Bronchial epithelial cell (primary cell): ENCODE measurements at regions not wholly inside any gene's neighbourhood (a gene's known extent, or its start where the extent isn't known, plus 50 kb on each side); places are given as distances from the start of the nearest gene placed in this dataset.

Experiments used
- DNase-seq: peaks from one replicate; pipeline ENCODE4 v3.0.0-alpha.2; 2010; ENCODE audit warnings: low read depth
- FAIRE-seq: peaks from 2 replicates; lab custom pipeline; 2011; peaks lifted over from hg19 to GRCh38; lab: Jason Lieb, UNC
- H3K27me3 ChIP-seq: 2 replicates; pipeline ENCODE4 v1.5.1; 2011; ENCODE audit warnings: low read length; ENCODE audit not compliant: control insufficient read depth, insufficient read depth
- H3K36me3 ChIP-seq: 2 replicates; pipeline ENCODE4 v1.5.1; 2011; ENCODE audit warnings: low read length; ENCODE audit not compliant: control insufficient read depth, insufficient read depth
- H3K4me3 ChIP-seq: 2 replicates; pipeline ENCODE4 v1.5.1; 2011; ENCODE audit warnings: mild to moderate bottlenecking, low read depth, low read length, control low read depth
- TF ChIP-seq, protein P1 (sequence below): IDR thresholded peaks from 2 replicates; pipeline ENCODE4 v1.5.1; 2011; ENCODE audit warnings: mild to moderate bottlenecking, moderate library complexity, low read length, control low read depth, inconsistent platforms; ENCODE audit not compliant: insufficient read depth, severe bottlenecking

DNA sequence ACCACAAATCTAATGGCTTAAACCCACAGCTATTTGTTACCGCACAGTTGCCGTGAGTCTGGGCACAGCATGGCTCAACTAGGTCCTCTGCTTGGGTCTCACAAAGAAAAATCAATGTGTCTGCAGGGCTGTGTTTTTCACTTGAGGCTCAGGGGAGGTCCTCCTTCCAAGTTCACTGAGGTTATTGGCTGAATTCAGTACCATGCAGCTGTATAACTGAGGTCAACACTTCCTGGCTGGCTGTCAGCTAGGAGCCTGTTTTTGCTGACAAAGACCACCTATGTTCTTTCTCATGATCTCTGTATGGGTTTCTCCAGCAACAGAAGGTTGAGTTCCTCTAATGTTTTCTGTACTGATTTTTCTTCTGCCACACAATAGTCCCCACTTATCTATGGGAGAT, 736.7 kb upstream of the PRKX start:
- FAIRE-seq (no peak), DNase-seq (no peak)
- no peak overlapping the region for H3K4me3 ChIP-seq
- TF ChIP-seq, protein P1, sequence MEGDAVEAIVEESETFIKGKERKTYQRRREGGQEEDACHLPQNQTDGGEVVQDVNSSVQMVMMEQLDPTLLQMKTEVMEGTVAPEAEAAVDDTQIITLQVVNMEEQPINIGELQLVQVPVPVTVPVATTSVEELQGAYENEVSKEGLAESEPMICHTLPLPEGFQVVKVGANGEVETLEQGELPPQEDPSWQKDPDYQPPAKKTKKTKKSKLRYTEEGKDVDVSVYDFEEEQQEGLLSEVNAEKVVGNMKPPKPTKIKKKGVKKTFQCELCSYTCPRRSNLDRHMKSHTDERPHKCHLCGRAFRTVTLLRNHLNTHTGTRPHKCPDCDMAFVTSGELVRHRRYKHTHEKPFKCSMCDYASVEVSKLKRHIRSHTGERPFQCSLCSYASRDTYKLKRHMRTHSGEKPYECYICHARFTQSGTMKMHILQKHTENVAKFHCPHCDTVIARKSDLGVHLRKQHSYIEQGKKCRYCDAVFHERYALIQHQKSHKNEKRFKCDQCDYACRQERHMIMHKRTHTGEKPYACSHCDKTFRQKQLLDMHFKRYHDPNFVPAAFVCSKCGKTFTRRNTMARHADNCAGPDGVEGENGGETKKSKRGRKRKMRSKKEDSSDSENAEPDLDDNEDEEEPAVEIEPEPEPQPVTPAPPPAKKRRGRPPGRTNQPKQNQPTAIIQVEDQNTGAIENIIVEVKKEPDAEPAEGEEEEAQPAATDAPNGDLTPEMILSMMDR: no peak
- H3K36me3 ChIP-seq: no peaks in the 10 kb centered on the region
- no peaks in the 10 kb centered on the region for H3K27me3 ChIP-seq

DNA sequence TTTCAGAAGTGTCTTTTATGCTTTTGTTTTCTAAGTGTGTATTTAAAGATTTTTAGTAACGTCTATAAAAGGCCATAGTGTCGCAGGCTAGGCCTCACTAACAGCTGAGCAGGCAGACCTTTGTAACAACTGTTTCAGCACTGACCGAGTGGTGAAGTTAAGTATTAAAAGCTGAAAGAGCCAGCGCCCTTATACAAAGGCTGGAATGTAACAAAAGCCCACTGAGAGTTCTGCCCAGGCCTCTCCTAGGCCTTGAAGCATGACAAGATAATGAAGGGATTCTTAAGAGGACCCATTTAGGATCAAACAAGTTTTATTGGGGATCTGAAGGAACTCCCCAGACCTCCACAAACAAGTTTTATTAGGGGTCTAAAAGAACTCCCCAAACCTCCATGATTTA, 722.5 kb upstream of the PRKX start:
- H3K4me3 ChIP-seq: no peak overlapping the region
- FAIRE-seq (no peak), DNase-seq (no peak)
- H3K36me3 ChIP-seq: no peaks in the 10 kb centered on the region
- TF ChIP-seq, protein P1: no peak
- H3K27me3 ChIP-seq: no peaks in the 10 kb centered on the region

DNA sequence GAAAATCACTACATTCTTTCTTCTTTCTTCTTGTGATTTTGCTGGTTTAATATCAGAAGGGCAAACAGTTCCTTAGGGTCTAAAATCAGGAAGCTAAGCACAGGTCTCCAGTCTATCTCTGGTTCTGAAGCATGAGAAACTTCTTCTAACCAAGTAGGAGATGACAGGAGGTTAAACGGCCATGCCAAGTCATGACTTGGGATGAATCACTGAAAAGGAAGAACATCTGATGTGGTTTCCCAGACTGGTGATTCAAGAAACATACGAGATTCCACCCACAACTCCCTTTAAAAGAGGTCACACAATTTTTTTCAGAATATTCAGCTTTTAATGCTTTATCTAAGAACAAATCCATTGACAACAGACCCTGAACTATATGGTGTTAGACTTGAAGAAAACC, 684.0 kb upstream of the PRKX start:
- FAIRE-seq: no peak
- TF ChIP-seq, protein P1: no peak
- DNase-seq: peak; percentile 63
- no peaks in the 10 kb centered on the region for H3K27me3 ChIP-seq
- no peaks in the 10 kb centered on the region for H3K36me3 ChIP-seq
- H3K4me3 ChIP-seq: no peak overlapping the region

DNA sequence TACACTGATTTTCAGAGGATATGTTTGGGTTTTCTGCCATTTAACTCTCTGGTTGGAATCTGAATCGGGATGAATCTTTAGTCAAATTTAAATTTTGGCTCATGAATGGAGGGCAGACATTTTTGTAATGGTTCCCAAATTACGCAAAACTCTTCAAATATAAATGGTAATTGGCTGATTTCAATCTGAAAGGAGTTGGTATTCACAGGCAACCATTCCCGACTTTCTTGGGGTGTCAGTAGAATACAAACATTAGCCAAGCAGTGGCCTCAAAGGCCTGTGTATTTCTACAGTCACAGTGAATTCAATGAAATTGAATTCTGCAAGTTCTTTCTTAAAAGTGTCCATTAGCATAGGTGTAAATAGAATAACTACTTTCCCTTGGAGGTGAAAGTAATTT, 668.8 kb upstream of the PRKX start:
- Histone ChIP-seq H3K4me3 (no peak overlapping the region), H3K27me3 (no peaks in the 10 kb centered on the region), H3K36me3 (no peaks in the 10 kb centered on the region)
- FAIRE-seq: no peak
- DNase-seq: no peak
- TF ChIP-seq, protein P1: no peak

DNA sequence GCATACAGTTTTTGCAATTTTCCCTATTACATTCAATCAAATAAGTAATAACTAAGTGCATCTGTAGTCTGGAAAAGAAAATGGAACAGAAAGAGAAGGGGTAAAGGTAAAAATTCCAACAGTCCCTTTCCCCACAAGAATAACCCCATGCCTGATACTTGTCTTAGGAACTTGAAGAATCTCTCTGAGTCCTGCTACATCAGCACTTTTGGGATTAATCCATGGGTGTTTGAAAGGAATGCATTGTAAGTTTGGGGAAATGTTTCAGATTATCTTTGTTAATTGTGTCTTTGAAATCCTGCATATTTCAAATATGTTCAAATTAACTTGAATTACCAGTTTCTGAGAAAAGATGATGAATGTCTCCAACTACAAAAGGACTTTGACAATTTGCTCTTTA, 667.3 kb upstream of the PRKX start:
- no peaks in the 10 kb centered on the region for H3K27me3 ChIP-seq
- TF ChIP-seq, protein P1: no peak
- no peaks in the 10 kb centered on the region for H3K36me3 ChIP-seq
- DNase-seq (no peak), FAIRE-seq (no peak)
- no peak overlapping the region for H3K4me3 ChIP-seq

DNA sequence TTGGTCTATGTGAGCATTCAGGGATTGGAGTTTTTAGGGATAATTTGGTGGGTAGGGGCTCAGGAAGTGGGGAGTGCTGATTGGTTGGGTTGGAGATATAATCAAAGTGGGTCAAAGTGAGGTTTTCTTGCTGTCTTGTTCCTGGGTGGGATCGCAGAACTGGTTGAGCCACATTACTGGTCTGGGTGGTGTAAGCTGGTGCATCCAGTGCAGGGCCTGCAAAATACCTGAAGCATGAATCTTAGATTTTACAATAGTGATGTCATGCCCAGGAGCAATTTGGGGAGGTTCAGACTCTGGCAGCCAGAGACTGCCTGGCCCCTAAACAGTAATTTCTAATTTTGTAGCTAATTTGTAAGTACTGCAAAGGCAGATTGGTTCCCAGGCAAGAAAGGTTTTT, 665.6 kb upstream of the PRKX start:
- Histone ChIP-seq H3K27me3 (no peaks in the 10 kb centered on the region), H3K36me3 (no peaks in the 10 kb centered on the region), H3K4me3 (no peak overlapping the region)
- FAIRE-seq (no peak), DNase-seq (peak; percentile 67)
- TF ChIP-seq, protein P1: no peak
